Activated CD8-positive, alpha-beta T cell treated with anti-CD3 and anti-CD28 coated beads for 36 hours (primary cell): ENCODE measurements at regions not wholly inside any gene's neighbourhood (a gene's known extent, or its start where the extent isn't known, plus 50 kb on each side); places are given as distances from the start of the nearest gene placed in this dataset.

ENCODE experiments used
- ATAC-seq: fragments of 200-7000 bp; cut with Tn5 transposase; one replicate; pipeline ENCODE4 v1.10.0; 2021; ENCODE audit warnings: mild to moderate bottlenecking, moderate library complexity
- CTCF ChIA-PET: fragments of 350-600 bp; sonication (Branson Sonifier 250); formaldehyde crosslinking; loops from one replicate; lab custom pipeline; 2021; ENCODE audit warnings: antibody characterized with exemption; lab: Charles Lee
- POLR2A ChIA-PET: fragments of 350-600 bp; sonication (Branson Sonifier 250); formaldehyde crosslinking; loops from one replicate; lab custom pipeline; 2021; ENCODE audit warnings: antibody characterized with exemption; lab: Charles Lee
- DNase-seq: peaks from one replicate; pipeline ENCODE4 v3.0.0-alpha.2; 2020
- H3K27ac Mint-ChIP-seq: one replicate; pipeline ENCODE4 v1.8.0; 2021; ENCODE audit warnings: mild to moderate bottlenecking, mixed read lengths
- H3K27me3 Mint-ChIP-seq: one replicate; pipeline ENCODE4 v1.8.0; 2021; ENCODE audit warnings: mixed read lengths
- H3K36me3 Mint-ChIP-seq: one replicate; pipeline ENCODE4 v1.8.0; 2021; ENCODE audit warnings: low read depth, mixed read lengths
- H3K4me1 Mint-ChIP-seq: one replicate; pipeline ENCODE4 v1.8.0; 2021; ENCODE audit warnings: low read depth, mixed read lengths
- H3K4me3 Mint-ChIP-seq: one replicate; pipeline ENCODE4 v1.8.0; 2021; ENCODE audit warnings: mild to moderate bottlenecking, moderate library complexity, mixed read lengths
- H3K9me3 Mint-ChIP-seq: one replicate; pipeline ENCODE4 v1.8.0; 2021; ENCODE audit warnings: mixed read lengths
- CTCF ChIP-seq: fragments of 200-600 bp; IDR thresholded peaks from one replicate; pipeline ENCODE4 v1.8.0; 2022; ENCODE audit warnings: antibody characterized with exemption, mild to moderate bottlenecking
- intact Hi-C: fragments of 100-400 bp; cut with micrococcal nuclease; formaldehyde crosslinking; loops from one replicate; pipeline ENCODE4 v1.10.0; 2022

- no peak for ATAC-seq
- Mint-ChIP-seq H3K27ac (no peak overlapping the region), H3K36me3 (no peaks in the 10 kb centered on the region), H3K4me3 (no peak overlapping the region), H3K4me1 (no peaks in the 10 kb centered on the region), H3K9me3 (peaks cover 1% of the 10 kb centered on the region), H3K27me3 (peaks cover 2% of the 10 kb centered on the region)
- ChIA-PET POLR2A (no interaction called here), CTCF (no interaction called here)
- intact Hi-C loops, result no loop called here
- TF ChIP-seq CTCF, result no peak
- no peak for DNase-seq
Observed at GRCh38 chr11:109033627-109034338, 368.9 kb downstream of the DDX10 start.

GRCh38 chr11:109034339-109034696, 369.4 kb downstream of the DDX10 start:
- intact Hi-C loops, result no loop called here
- ATAC-seq, result no peak
- Mint-ChIP-seq H3K36me3 (no peaks in the 10 kb centered on the region), H3K4me3 (no peak overlapping the region), H3K4me1 (no peaks in the 10 kb centered on the region), H3K27me3 (peaks cover 2% of the 10 kb centered on the region), H3K9me3 (peaks cover 1% of the 10 kb centered on the region), H3K27ac (no peak overlapping the region)
- no peak for TF ChIP-seq CTCF
- ChIA-PET POLR2A (no interaction called here), CTCF (no interaction called here)
- no peak for DNase-seq

- no peak for ATAC-seq
- ChIA-PET POLR2A (no interaction called here), CTCF (no interaction called here)
- H3K36me3 Mint-ChIP-seq, result no peaks in the 10 kb centered on the region
- no peak for TF ChIP-seq CTCF
- no peak for DNase-seq
- intact Hi-C loops, result no loop called here
- H3K9me3 Mint-ChIP-seq, result peaks cover 1% of the 10 kb centered on the region
- peaks cover 2% of the 10 kb centered on the region for H3K27me3 Mint-ChIP-seq
- H3K27ac Mint-ChIP-seq, result no peak overlapping the region
- H3K4me3 Mint-ChIP-seq, result no peak overlapping the region
- H3K4me1 Mint-ChIP-seq, result no peaks in the 10 kb centered on the region
Observed at GRCh38 chr11:109035284-109035683, 370.4 kb downstream of the DDX10 start.

- ChIA-PET CTCF (no interaction called here), POLR2A (interaction anchor here (0.6 kb wide), 1 partner anchor 1385 kb away, joined by 3 read pairs; no protein-coding TSS in a partner anchor)
- Mint-ChIP-seq H3K27me3 (peaks cover 2% of the 10 kb centered on the region), H3K36me3 (no peaks in the 10 kb centered on the region), H3K9me3 (no peaks in the 10 kb centered on the region), H3K27ac (no peak overlapping the region), H3K4me1 (no peaks in the 10 kb centered on the region), H3K4me3 (no peak overlapping the region)
- intact Hi-C loops, result no loop called here
- ATAC-seq, result no peak
- no peak for DNase-seq
- no peak for TF ChIP-seq CTCF
Observed at GRCh38 chr11:109036011-109036410, 371.1 kb downstream of the DDX10 start.

GRCh38 chr11:109037856-109038780, 373.2 kb downstream of the DDX10 start:
- POLR2A ChIA-PET, result no interaction called here
- Mint-ChIP-seq H3K4me1 (no peaks in the 10 kb centered on the region), H3K9me3 (no peaks in the 10 kb centered on the region), H3K27ac (no peak overlapping the region), H3K4me3 (no peak overlapping the region), H3K27me3 (peaks cover under 1% of the 10 kb centered on the region), H3K36me3 (no peaks in the 10 kb centered on the region)
- CTCF ChIA-PET, result no interaction called here
- no peak for TF ChIP-seq CTCF
- ATAC-seq, result no peak
- intact Hi-C loops, result no loop called here
- DNase-seq, result no peak
